ENCODE measurements at regions not wholly inside any gene's neighbourhood (a gene's known extent, or its start where the extent isn't known, plus 50 kb on each side); places are given as distances from the start of the nearest gene placed in this dataset.

DNA sequence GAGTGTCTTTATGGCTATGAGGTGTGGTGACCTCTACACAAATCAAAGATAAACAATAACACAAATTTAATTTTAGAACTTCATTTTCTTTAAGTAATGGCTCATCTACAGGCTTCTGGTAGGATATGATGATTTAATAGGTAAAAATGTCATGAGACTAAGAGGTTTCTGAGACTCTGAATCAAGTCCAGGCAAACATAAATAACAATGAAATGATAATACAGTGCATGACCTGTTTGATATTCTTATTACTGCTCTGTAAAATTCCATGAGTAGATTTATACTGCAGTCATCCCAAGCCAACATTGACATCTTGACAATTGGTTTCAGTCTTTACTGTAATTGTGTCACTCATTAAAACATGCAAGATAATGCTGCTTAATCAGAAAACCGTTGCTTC is 936.8 kb downstream of the MCTP2 start:
- TF ChIP-seq POLR2A (IDR thresholded peaks at IDR 0.05), result no peak
- TF ChIP-seq, protein P1, sequence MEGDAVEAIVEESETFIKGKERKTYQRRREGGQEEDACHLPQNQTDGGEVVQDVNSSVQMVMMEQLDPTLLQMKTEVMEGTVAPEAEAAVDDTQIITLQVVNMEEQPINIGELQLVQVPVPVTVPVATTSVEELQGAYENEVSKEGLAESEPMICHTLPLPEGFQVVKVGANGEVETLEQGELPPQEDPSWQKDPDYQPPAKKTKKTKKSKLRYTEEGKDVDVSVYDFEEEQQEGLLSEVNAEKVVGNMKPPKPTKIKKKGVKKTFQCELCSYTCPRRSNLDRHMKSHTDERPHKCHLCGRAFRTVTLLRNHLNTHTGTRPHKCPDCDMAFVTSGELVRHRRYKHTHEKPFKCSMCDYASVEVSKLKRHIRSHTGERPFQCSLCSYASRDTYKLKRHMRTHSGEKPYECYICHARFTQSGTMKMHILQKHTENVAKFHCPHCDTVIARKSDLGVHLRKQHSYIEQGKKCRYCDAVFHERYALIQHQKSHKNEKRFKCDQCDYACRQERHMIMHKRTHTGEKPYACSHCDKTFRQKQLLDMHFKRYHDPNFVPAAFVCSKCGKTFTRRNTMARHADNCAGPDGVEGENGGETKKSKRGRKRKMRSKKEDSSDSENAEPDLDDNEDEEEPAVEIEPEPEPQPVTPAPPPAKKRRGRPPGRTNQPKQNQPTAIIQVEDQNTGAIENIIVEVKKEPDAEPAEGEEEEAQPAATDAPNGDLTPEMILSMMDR (IDR thresholded peaks at IDR 0.05), result no peak

Data from uterus (tissue), 2 donors.